Hepatocyte (in vitro differentiated cells): ENCODE measurements at regions not wholly inside any gene's neighbourhood (a gene's known extent, or its start where the extent isn't known, plus 50 kb on each side); places are given as distances from the start of the nearest gene placed in this dataset.

Source experiments
- DNase-seq: peaks from one replicate; pipeline ENCODE4 v3.0.0-alpha.2; 2016; ENCODE audit warnings: low spot score
- H2AFZ ChIP-seq: fragments of 200-600 bp; sonication (generic); 2 replicates; pipeline ENCODE4 v1.6.0; 2016; ENCODE audit warnings: antibody characterized with exemption, mild to moderate bottlenecking
- H3K27ac ChIP-seq: fragments of 200-600 bp; sonication (generic); 2 replicates; pipeline ENCODE4 v1.5.1; 2016; ENCODE audit warnings: mild to moderate bottlenecking
- H3K27me3 ChIP-seq: fragments of 200-600 bp; sonication (generic); 2 replicates; pipeline ENCODE4 v1.6.1; 2016
- H3K36me3 ChIP-seq: fragments of 200-600 bp; sonication (generic); replicated peaks from 2 replicates; pipeline ENCODE4 v1.5.1; 2016; ENCODE audit warnings: low read depth; ENCODE audit not compliant: insufficient read depth
- H3K4me1 ChIP-seq: fragments of 200-600 bp; sonication (generic); 2 replicates; pipeline ENCODE4 v1.5.1; 2016; ENCODE audit warnings: mild to moderate bottlenecking, moderate library complexity; ENCODE audit not compliant: insufficient read depth
- H3K4me2 ChIP-seq: fragments of 200-600 bp; sonication (generic); 2 replicates; pipeline ENCODE4 v1.6.0; 2016
- H3K4me3 ChIP-seq: fragments of 200-600 bp; sonication (generic); 2 replicates; pipeline ENCODE4 v1.5.1; 2016; ENCODE audit warnings: mild to moderate bottlenecking
- H3K79me2 ChIP-seq: fragments of 200-600 bp; sonication (generic); 2 replicates; pipeline ENCODE4 v1.6.0; 2017; ENCODE audit warnings: mild to moderate bottlenecking
- H3K9me2 ChIP-seq: fragments of 200-600 bp; sonication (generic); replicated peaks from 2 replicates; pipeline ENCODE4 v1.6.0; 2017; ENCODE audit warnings: mild to moderate bottlenecking; ENCODE audit not compliant: insufficient read depth
- H3K9me3 ChIP-seq: fragments of 200-600 bp; sonication (generic); 2 replicates; pipeline ENCODE4 v1.5.1; 2016; ENCODE audit warnings: low read depth, mild to moderate bottlenecking
- H4K20me1 ChIP-seq: fragments of 200-600 bp; sonication (generic); 2 replicates; pipeline ENCODE4 v1.6.0; 2016; ENCODE audit warnings: mild to moderate bottlenecking; ENCODE audit not compliant: insufficient read depth, poor library complexity, severe bottlenecking
- CTCF ChIP-seq: fragments of 200-600 bp; sonication (generic); IDR thresholded peaks from 2 replicates; pipeline ENCODE4 v1.5.1; 2016; ENCODE audit warnings: antibody characterized with exemption, mild to moderate bottlenecking; ENCODE audit not compliant: poor library complexity
- EZH2 ChIP-seq: fragments of 200-600 bp; sonication (generic); IDR thresholded peaks from 2 replicates; pipeline ENCODE4 v1.6.1; 2016; ENCODE audit warnings: antibody characterized with exemption, mild to moderate bottlenecking, borderline replicate concordance
- EZH2phosphoT487 ChIP-seq: fragments of 200-600 bp; sonication (generic); IDR thresholded peaks from one replicate; pipeline ENCODE4 v1.6.1; 2018; ENCODE audit warnings: antibody characterized with exemption, mild to moderate bottlenecking, low read depth, moderate library complexity; ENCODE audit not compliant: unreplicated experiment, severe bottlenecking
- WGBS: methylation state at CpG from one replicate; pipeline ENCODE4 v1.1.6; 2016; ENCODE audit warnings: low lambda C conversion rate; ENCODE audit errors: missing lambda C conversion rate; 5-methylcytosine and 5-hydroxymethylcytosine counted together

GRCh38 chrX:130523460-130524394 is 121.9 kb downstream of the RBMX2 start:
- Histone ChIP-seq H3K27me3 (no peaks in the 10 kb centered on the region), H2AFZ (no peak overlapping the region), H3K9me3 (no peaks in the 10 kb centered on the region), H3K4me2 (no peak overlapping the region), H3K79me2 (no peaks in the 10 kb centered on the region), H3K9me2 (no peaks in the 10 kb centered on the region), H3K36me3 (no peaks in the 10 kb centered on the region), H3K4me1 (no peaks in the 10 kb centered on the region), H3K27ac (no peak overlapping the region), H4K20me1 (no peaks in the 10 kb centered on the region), H3K4me3 (no peak overlapping the region)
- DNase-seq, result no peak
- TF ChIP-seq EZH2phosphoT487, result no peak
- TF ChIP-seq CTCF, result no peak
- no peak for TF ChIP-seq EZH2
- WGBS, result 87% methylated on average over 41 of the region's 42 CpGs

- Histone ChIP-seq H2AFZ (no peak overlapping the region), H3K79me2 (no peaks in the 10 kb centered on the region), H3K36me3 (no peaks in the 10 kb centered on the region), H3K9me2 (no peaks in the 10 kb centered on the region), H3K9me3 (no peaks in the 10 kb centered on the region), H3K27me3 (no peaks in the 10 kb centered on the region), H3K4me3 (no peak overlapping the region), H3K27ac (no peak overlapping the region), H4K20me1 (no peaks in the 10 kb centered on the region), H3K4me2 (no peak overlapping the region), H3K4me1 (no peaks in the 10 kb centered on the region)
- DNase-seq, result no peak
- WGBS, result 73% methylated on average over 6 of the region's 6 CpGs
- no peak for TF ChIP-seq CTCF
- TF ChIP-seq EZH2phosphoT487, result no peak
- TF ChIP-seq EZH2, result no peak
Measured at GRCh38 chrX:130524476-130525194, 122.8 kb downstream of the RBMX2 start.

- no peaks in the 10 kb centered on the region for H3K4me1 ChIP-seq
- 81% methylated on average over 4 of the region's 4 CpGs for WGBS
- H3K36me3 ChIP-seq, result no peaks in the 10 kb centered on the region
- no peak overlapping the region for H2AFZ ChIP-seq
- no peaks in the 10 kb centered on the region for H3K79me2 ChIP-seq
- H3K4me2 ChIP-seq, result no peak overlapping the region
- H3K27ac ChIP-seq, result no peak overlapping the region
- H3K9me2 ChIP-seq, result no peaks in the 10 kb centered on the region
- DNase-seq, result no peak
- H3K27me3 ChIP-seq, result no peaks in the 10 kb centered on the region
- no peaks in the 10 kb centered on the region for H3K9me3 ChIP-seq
- no peaks in the 10 kb centered on the region for H4K20me1 ChIP-seq
- no peak for TF ChIP-seq EZH2phosphoT487
- no peak for TF ChIP-seq EZH2
- no peak for TF ChIP-seq CTCF
- no peak overlapping the region for H3K4me3 ChIP-seq
Measured at GRCh38 chrX:130529531-130529930, 127.7 kb downstream of the RBMX2 start.
